CD1c-positive myeloid dendritic cell (primary cell): ENCODE measurements at regions not wholly inside any gene's neighbourhood (a gene's known extent, or its start where the extent isn't known, plus 50 kb on each side); places are given as distances from the start of the nearest gene placed in this dataset.
"Not testable (repeated sequence)": the region's sequence is repeated elsewhere in the genome, so short reads cannot be mapped to it uniquely, and the experiment has no call there.

Experiments
- DNase-seq: peaks from one replicate; pipeline ENCODE4 v3.0.0-alpha.2; 2016; ENCODE audit errors: extremely low spot score

- DNase-seq, result no peak
Measured at GRCh38 chr4:27121830-27122229, 261.2 kb downstream of the STIM2 start.

- no peak for DNase-seq
Measured at GRCh38 chr4:27123123-27123768, 262.6 kb downstream of the STIM2 start.

DNA sequence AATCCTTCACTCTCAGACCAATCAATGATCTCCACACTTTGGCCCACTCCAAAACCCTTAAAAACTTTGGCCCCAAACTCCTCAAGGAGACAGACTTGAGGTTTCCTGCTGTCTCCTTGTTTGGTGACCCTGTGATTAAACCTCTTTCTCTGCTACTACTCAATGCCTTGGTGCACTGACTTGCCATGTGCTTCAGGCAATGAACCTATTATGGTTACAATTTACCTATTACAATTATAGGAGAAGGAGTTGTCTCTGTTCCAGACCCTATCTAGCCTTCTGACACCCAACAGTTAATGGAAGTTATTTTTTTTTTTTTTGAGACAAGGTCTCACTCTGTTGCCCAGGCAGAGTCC lies 263.1 kb downstream of the STIM2 start:
- DNase-seq, result no peak

DNA sequence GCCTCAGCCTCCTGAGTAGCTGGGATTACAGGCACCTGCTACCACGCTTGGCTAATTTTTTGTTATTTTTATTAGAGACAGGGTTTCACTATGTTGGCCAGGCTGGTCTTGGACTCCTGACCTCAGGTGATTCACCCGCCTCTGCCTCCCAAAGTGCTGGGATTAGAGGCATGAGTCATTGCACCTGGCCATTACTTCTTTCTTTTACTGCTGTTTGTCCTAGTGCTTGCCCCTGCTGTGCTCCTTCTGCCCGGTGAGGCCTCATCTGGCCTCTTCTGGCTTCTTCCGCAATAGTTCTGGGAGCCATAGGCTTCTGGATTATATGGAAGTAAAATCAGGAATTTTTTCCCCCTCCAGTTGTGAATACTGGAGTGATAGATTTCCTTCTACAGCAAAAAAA lies 266.3 kb downstream of the STIM2 start:
- not testable (repeated sequence) for DNase-seq

DNA sequence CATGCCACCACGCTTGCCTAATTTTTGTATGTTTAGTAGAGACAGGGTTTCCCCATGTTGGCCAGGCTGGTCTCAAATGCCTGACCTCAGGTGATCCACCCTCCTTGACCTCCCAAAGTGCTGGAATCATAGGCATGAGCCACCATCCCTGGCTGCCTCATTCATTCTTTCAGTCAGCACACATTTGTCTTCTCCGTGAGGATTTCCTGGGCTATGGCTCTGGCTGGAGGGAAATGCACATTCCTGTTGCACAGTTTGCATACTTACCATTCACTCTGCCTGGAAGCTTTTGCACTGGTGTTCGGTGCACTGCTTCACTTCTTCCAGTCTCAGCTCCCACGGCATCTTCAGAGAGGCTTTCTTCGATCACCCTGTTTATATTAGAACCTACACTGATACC lies 267.8 kb downstream of the STIM2 start:
- DNase-seq, result no peak

DNA sequence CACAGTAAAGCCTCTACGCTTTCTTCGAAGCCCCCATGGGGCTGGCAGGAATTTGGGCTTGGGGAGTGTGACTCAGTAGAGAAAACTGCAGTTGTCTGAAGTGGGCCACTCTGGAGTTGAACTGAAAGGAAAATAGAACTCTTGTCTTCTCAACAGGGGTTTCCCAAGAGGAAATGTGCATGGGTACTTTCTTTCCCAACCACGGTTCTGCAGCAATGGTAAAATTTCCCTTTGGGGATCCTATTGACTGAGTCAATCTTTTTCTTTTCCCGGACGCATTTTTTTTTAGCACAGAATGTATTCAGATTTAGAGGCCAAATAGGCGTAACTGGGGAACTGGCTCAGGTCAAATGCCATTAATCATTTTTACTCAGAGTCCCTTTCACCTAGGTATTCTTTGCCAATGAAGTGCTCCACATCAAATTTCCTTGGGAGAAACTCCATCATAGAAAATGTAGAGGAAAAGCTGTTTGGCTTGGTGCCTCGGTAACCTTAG lies 269.3 kb downstream of the STIM2 start:
- DNase-seq, result no peak

DNA sequence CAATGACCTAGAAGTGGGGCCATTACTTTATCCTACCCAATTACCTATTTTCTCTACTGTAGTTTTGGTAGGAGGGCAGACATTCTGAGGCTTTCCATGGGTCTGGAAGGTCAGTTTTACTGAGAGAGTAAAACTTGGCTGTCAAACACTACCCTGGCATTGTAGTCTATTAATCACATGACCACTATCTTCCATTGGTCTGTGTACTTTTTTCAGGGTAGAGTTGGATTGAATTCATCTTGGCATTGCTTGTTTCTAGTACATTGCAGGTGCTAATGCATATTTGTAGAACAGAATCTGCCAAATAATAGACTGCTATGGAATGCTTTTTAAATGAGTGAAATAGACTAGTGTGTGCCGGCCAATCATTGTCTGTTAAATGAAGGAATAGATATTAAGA lies 271.9 kb downstream of the STIM2 start:
- DNase-seq, result no peak

- no peak for DNase-seq
Measured at GRCh38 chr4:27140486-27140885, 279.8 kb downstream of the STIM2 start.

- no peak for DNase-seq
Measured at GRCh38 chr4:27141530-27141929, 280.9 kb downstream of the STIM2 start.

GRCh38 chr4:27142841-27143240 lies 282.2 kb downstream of the STIM2 start:
- no peak for DNase-seq

- DNase-seq, result no peak
Measured at GRCh38 chr4:27145597-27145996, 285.0 kb downstream of the STIM2 start.

- DNase-seq, result no peak
Measured at GRCh38 chr4:27148211-27148895, 287.7 kb downstream of the STIM2 start.

- no peak for DNase-seq
Measured at GRCh38 chr4:27149541-27150212, 289.0 kb downstream of the STIM2 start.

- no peak for DNase-seq
Measured at GRCh38 chr4:27152703-27153102, 292.1 kb downstream of the STIM2 start.

GRCh38 chr4:27154706-27155105 lies 294.1 kb downstream of the STIM2 start:
- DNase-seq, result no peak

DNA sequence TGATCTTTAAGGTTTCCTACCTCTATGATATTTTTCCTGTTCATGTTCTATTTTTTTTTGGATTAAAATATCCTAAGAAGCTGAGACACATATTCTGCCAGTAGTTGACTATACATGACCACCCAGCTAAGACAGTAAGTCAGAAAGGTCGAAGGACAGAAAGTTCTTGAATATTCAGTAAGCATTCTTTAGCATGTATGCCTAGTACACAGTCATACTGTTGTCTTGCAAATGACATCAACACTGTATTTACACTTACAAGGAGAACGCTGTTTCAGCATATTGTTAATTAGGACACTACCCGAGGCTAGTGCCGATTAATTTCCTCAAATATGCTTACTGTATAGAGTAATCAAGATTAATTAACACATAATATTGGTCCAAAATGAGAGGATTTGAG lies 300.6 kb downstream of the STIM2 start:
- DNase-seq, result no peak

GRCh38 chr4:27168783-27169182 lies 308.1 kb downstream of the STIM2 start:
- no peak for DNase-seq

DNA sequence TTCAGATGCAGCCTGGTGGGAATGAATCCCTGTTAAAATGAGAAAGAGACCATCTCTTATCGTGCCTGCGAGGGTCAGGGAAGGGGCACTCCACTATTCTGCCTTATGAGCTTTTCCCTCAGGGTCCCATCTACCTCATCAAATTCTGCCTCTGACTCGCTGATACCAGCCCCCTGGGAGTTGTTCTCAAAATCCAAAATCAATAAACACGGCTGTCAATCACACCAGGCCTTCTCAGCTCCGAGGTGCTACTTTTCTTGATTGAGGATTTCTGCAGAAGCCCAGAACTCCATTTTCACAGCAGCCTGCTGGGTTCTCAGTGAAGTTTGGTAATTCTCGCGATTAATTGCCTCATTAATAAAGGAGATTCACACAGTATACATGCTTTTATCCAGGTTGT lies 312.6 kb downstream of the STIM2 start:
- no peak for DNase-seq

GRCh38 chr4:27176400-27176799 lies 315.8 kb downstream of the STIM2 start:
- no peak for DNase-seq

DNA sequence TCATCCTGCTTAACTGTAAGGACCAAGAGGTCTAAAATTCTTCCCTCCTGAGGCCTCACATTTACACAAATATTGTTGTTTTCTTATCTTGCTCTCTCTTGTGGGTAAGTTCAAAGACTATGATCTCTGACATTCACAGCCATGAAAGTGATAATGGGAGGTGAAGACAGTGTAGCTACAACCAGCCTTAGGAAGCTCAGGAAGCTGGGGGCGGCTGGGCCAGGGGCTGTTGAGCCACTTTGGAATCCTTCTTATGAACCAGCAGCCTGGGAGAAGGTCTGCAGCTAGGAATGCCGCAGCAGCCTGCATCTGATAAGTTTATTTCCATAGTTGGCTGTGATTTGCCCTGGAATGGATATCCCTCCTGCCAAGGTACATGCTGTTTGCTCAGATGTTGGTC lies 316.2 kb downstream of the STIM2 start:
- DNase-seq, result no peak

DNA sequence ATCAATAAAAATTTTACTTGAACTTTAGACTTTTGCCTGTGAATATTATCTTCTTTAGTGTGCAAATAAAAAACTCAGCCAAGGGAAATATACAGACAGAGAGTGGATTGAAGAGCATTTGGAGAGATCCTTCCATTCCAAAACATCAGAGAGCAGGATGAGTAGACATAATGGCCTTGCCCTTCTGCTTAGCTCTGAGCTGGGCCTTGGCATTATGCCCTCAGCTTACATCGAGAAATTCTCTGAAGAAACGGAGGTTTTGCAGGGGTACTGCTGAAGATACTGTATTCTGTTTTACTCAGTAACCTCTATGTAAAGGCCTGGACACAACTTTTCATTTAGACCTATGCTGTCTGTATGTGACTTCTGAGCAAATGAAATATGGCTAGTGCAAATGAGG lies 317.4 kb downstream of the STIM2 start:
- no peak for DNase-seq

DNA sequence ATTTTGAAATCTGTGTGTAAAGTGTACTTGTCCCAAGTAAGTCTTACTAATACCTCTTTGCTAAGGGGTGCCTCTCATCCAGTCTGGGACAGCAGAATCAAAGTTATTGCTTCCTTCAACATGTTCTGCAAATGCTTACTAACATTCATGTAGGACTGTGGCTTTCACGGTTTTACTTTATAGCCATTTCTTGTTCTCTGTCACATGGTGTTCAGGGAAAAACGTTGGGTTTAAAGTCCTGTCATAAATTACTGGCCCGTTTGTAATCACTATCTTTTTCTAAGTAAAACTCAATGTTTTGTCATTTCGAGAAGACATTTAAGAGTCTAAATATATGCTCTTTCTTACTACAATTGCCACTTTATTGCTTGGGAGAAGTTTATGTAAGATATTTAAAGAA lies 321.1 kb downstream of the STIM2 start:
- no peak for DNase-seq

GRCh38 chr4:27182211-27182610 lies 321.6 kb downstream of the STIM2 start:
- no peak for DNase-seq
